MCF 10A (cell line): ENCODE measurements at regions not wholly inside any gene's neighbourhood (a gene's known extent, or its start where the extent isn't known, plus 50 kb on each side); places are given as distances from the start of the nearest gene placed in this dataset.

ENCODE experiments used
- BruUV-seq: library from RNA; stranded (reverse); fragments of 400-500 nt; replicated peaks from 2 replicates; lab custom pipeline; 2021; lab: Mats Ljungman, UMichigan
- CTCF ChIA-PET: fragments of 300-600 bp; sonication (Branson Sonifier 250); formaldehyde crosslinking; extraction: SDS; loops from one replicate; lab custom pipeline; 2021; ENCODE audit warnings: antibody characterized with exemption, inconsistent platforms; lab: Yijun Ruan, JAX
- POLR2A ChIA-PET: fragments of 300-600, 350-650 bp; sonication (Branson Sonifier 250); formaldehyde crosslinking; extraction: SDS; loops from one replicate; lab custom pipeline; 2020; ENCODE audit warnings: antibody characterized with exemption, inconsistent platforms; lab: Yijun Ruan, JAX
- DNase-seq: peaks from one replicate; pipeline ENCODE4 v3.0.0-alpha.2; 2018; ENCODE audit not compliant: unreplicated experiment
- H3K27ac Mint-ChIP-seq: one replicate; pipeline ENCODE4 v1.8.0; 2022; ENCODE audit warnings: mild to moderate bottlenecking, low read depth, mixed read lengths; ENCODE audit not compliant: unreplicated experiment
- H3K27me3 Mint-ChIP-seq: one replicate; pipeline ENCODE4 v1.8.0; 2022; ENCODE audit warnings: mixed read lengths; ENCODE audit not compliant: insufficient read depth, unreplicated experiment
- H3K36me3 Mint-ChIP-seq: one replicate; pipeline ENCODE4 v1.8.0; 2022; ENCODE audit warnings: mild to moderate bottlenecking, moderate library complexity, mixed read lengths; ENCODE audit not compliant: insufficient read depth, unreplicated experiment
- H3K4me1 Mint-ChIP-seq: one replicate; pipeline ENCODE4 v1.8.0; 2022; ENCODE audit warnings: mixed read lengths; ENCODE audit not compliant: insufficient read depth, unreplicated experiment
- H3K4me3 Mint-ChIP-seq: one replicate; pipeline ENCODE4 v1.8.0; 2022; ENCODE audit warnings: mild to moderate bottlenecking, moderate library complexity, mixed read lengths; ENCODE audit not compliant: unreplicated experiment
- H3K9me3 Mint-ChIP-seq: one replicate; pipeline ENCODE4 v1.8.0; 2022; ENCODE audit warnings: mixed read lengths; ENCODE audit not compliant: unreplicated experiment
- intact Hi-C: fragments of 100-400 bp; cut with micrococcal nuclease; formaldehyde crosslinking; loops from 2 replicates; pipeline ENCODE4 v1.14.1; 2022
- TF ChIP-seq, protein P1 (sequence below): fragments of 200-600 bp; IDR thresholded peaks from one replicate; pipeline ENCODE4 v1.8.0; 2022; ENCODE audit warnings: antibody characterized with exemption, mild to moderate bottlenecking; ENCODE audit not compliant: unreplicated experiment

- DNase-seq = no peak
- ChIA-PET CTCF (interaction anchor here (0.5 kb wide), 1 partner anchor 1281 kb away, joined by 3 read pairs; no protein-coding TSS in a partner anchor), POLR2A (no interaction called here)
- Mint-ChIP-seq H3K27ac (no peak overlapping the region), H3K27me3 (peaks cover 87% of the 10 kb centered on the region), H3K9me3 (no peaks in the 10 kb centered on the region), H3K4me3 (no peak overlapping the region), H3K36me3 (no peaks in the 10 kb centered on the region), H3K4me1 (no peaks in the 10 kb centered on the region)
- intact Hi-C loops = no loop called here
- no TSS peak for BruUV-seq
- TF ChIP-seq, protein P1, sequence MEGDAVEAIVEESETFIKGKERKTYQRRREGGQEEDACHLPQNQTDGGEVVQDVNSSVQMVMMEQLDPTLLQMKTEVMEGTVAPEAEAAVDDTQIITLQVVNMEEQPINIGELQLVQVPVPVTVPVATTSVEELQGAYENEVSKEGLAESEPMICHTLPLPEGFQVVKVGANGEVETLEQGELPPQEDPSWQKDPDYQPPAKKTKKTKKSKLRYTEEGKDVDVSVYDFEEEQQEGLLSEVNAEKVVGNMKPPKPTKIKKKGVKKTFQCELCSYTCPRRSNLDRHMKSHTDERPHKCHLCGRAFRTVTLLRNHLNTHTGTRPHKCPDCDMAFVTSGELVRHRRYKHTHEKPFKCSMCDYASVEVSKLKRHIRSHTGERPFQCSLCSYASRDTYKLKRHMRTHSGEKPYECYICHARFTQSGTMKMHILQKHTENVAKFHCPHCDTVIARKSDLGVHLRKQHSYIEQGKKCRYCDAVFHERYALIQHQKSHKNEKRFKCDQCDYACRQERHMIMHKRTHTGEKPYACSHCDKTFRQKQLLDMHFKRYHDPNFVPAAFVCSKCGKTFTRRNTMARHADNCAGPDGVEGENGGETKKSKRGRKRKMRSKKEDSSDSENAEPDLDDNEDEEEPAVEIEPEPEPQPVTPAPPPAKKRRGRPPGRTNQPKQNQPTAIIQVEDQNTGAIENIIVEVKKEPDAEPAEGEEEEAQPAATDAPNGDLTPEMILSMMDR = no peak
Observed at GRCh38 chr10:55653531-55653930, 707.5 kb downstream of the ZWINT start.

DNA sequence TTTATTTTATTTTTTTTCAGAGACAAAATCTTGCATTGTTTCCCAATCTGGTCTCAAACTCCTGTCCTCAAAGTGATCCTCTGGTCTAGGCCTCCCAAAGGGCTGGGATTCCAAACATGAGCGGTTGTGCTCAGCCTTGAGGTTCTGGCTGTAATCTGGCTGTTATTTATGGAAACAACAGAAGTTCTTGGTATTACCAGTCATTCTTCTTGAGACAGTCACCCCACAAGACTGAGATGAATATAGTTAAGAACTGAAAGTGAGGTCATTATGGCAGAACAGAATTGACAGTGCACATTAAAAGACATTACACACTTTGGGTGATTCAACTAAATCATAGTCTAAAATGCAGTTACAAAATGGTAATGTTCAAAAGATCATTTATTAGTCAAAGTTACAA lies 719.5 kb downstream of the ZWINT start:
- ChIA-PET CTCF (no interaction called here), POLR2A (no interaction called here)
- Mint-ChIP-seq H3K4me1 (no peaks in the 10 kb centered on the region), H3K9me3 (no peaks in the 10 kb centered on the region), H3K36me3 (no peaks in the 10 kb centered on the region), H3K27me3 (peaks cover 66% of the 10 kb centered on the region), H3K27ac (no peak overlapping the region), H3K4me3 (no peak overlapping the region)
- TF ChIP-seq, protein P1 = no peak
- intact Hi-C loops = no loop called here
- no TSS peak for BruUV-seq
- no peak for DNase-seq

- Mint-ChIP-seq H3K9me3 (no peaks in the 10 kb centered on the region), H3K4me1 (peaks cover 4% of the 10 kb centered on the region), H3K27me3 (peaks cover 42% of the 10 kb centered on the region), H3K36me3 (no peaks in the 10 kb centered on the region), H3K4me3 (peak overlapping the region; percentile 35), H3K27ac (no peak overlapping the region)
- no peak for DNase-seq
- ChIA-PET POLR2A (no interaction called here), CTCF (interaction anchor here (0.6 to 0.7 kb wide), 2 partner anchors 447 to 1339 kb away, joined by 3 to 4 read pairs; no protein-coding TSS in a partner anchor)
- intact Hi-C loops = no loop called here
- TF ChIP-seq, protein P1 = peak; percentile 22
- BruUV-seq = no TSS peak
Observed at GRCh38 chr10:55631071-55631654, 729.9 kb downstream of the ZWINT start.

GRCh38 chr10:55630491-55631056 lies 730.5 kb downstream of the ZWINT start:
- Mint-ChIP-seq H3K9me3 (no peaks in the 10 kb centered on the region), H3K27me3 (peaks cover 36% of the 10 kb centered on the region), H3K4me3 (no peak overlapping the region), H3K27ac (no peak overlapping the region), H3K4me1 (peaks cover 4% of the 10 kb centered on the region), H3K36me3 (no peaks in the 10 kb centered on the region)
- no TSS peak for BruUV-seq
- DNase-seq = no peak
- CTCF ChIA-PET = interaction anchor here (0.7 kb wide), 1 partner anchor 434 kb away, joined by 3 read pairs; no protein-coding TSS in a partner anchor
- intact Hi-C loops = no loop called here
- TF ChIP-seq, protein P1 = no peak
- POLR2A ChIA-PET = no interaction called here
